ENCODE measurements at regions not wholly inside any gene's neighbourhood (a gene's known extent, or its start where the extent isn't known, plus 50 kb on each side); places are given as distances from the start of the nearest gene placed in this dataset.

DNA sequence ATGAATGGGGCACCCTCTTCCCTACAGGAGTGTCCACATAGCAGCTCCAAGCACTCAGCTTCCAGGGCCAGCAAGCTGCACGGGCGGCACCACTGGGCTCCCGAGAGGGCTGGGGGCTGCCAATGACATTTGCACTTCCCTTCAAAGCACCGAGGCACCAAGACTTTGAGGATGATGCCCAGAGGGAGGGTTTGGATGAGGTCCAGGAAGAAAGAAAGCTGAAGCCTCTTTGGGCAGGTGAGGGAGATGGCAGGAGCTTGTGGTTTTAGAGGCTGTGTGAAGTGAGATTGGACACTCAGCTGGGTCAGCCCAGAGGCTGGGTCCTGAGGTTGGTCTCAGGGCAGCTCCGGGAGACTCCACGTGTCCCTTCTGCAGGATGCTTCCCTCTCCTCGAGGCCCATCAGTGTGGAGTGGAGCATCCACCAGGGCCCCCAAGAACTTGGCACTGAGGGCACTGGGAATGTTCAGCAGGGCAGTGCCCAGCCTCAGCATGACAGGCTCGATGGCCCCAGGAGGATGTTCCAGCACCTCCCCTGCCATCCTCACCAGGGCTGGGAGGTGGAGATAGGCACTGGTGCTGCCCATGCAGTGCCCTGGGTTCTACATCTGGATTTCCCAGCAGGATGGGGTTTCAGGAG lies 54.9 kb upstream of the IGFBP3 start:
- H3K4me1 ChIP-seq, result no peaks in the 10 kb centered on the region; the same call in 1 of the 2 replicates
- no peak for TF ChIP-seq Cebpa-rat (IDR thresholded peaks at IDR 0.05)

GRCh38 chr7:45975367-45975766 lies 54.3 kb upstream of the IGFBP3 start:
- H4K20me1 ChIP-seq, result no peaks in the 10 kb centered on the region
- no peaks in the 10 kb centered on the region for H3K27me3 ChIP-seq
- H3K36me3 ChIP-seq, result no peaks in the 10 kb centered on the region
- no peaks in the 10 kb centered on the region for H3K9me3 ChIP-seq
- H3K4me3 ChIP-seq, result no peak overlapping the region
- no peak overlapping the region for H3K4me2 ChIP-seq
- H3K9ac ChIP-seq, result no peak overlapping the region
- no peak overlapping the region for H3K27ac ChIP-seq
- no peaks in the 10 kb centered on the region for H3K4me1 ChIP-seq
- TF ChIP-seq Cebpa-rat (IDR thresholded peaks at IDR 0.05), result no peak

More for the DNA sequence above, 54.9 kb upstream of the IGFBP3 start:
- H3K9me3 ChIP-seq, result no peaks in the 10 kb centered on the region
- H3K27me3 ChIP-seq, result no peaks in the 10 kb centered on the region
- H3K36me3 ChIP-seq, result no peaks in the 10 kb centered on the region
- H3K4me3 ChIP-seq, result no peak overlapping the region
- H3K4me2 ChIP-seq, result no peak overlapping the region
- no peaks in the 10 kb centered on the region for H4K20me1 ChIP-seq
- H3K9ac ChIP-seq, result no peak overlapping the region
- H3K27ac ChIP-seq, result no peak overlapping the region

DNA sequence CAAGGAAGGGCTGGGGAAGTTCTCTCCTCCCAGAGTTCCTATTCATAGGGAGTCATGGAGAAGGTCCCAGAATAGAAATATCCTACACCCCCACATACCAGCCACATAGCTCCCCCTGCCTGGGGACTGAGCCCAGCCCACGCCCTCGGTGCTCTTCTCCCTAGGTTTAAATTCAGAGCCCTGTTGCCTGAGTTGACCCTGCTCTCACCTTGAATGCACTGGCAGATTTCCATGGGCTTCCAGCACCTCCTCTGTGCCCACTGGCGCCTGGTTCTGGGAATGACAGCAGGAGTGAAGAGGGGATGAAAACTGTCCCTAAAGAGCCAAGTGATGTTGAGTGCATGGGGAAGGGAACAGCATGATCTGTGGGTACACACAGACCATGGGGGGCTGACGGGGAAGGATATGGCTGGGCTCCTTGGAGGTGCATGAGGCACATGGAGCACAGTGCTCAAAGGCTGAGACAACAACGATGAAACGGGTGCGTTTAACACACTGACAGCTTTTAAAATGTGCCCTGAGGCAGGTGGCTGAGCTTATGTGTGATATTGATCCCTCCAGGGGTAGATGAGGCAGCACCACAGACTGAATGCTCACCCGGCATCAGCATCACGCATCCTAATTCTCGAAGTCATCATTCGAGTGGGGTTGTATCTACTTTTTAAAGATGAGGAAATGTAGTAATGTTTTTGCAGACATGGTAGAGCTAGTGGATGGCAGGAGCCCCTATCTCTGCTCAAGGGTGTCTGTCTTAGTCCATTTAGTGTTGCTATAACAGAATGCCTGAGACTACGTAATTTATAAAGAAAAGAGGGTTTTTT lies 53.7 kb upstream of the IGFBP3 start:
- H3K27ac ChIP-seq, result no peak overlapping the region
- no peaks in the 10 kb centered on the region for H3K27me3 ChIP-seq
- no peaks in the 10 kb centered on the region for H3K9me3 ChIP-seq
- H3K4me2 ChIP-seq, result no peak overlapping the region
- H3K4me3 ChIP-seq, result no peak overlapping the region
- H3K4me1 ChIP-seq, result no peaks in the 10 kb centered on the region
- no peak for TF ChIP-seq Cebpa-rat (IDR thresholded peaks at IDR 0.05)
- no peaks in the 10 kb centered on the region for H3K36me3 ChIP-seq
- no peaks in the 10 kb centered on the region for H4K20me1 ChIP-seq
- H3K9ac ChIP-seq, result no peak overlapping the region

GRCh38 chr7:45973725-45974532 lies 52.9 kb upstream of the IGFBP3 start:
- TF ChIP-seq Cebpa-rat (IDR thresholded peaks at IDR 0.05), result no peak
- Histone ChIP-seq H3K36me3 (no peaks in the 10 kb centered on the region), H4K20me1 (no peaks in the 10 kb centered on the region), H3K9ac (no peak overlapping the region), H3K9me3 (no peaks in the 10 kb centered on the region), H3K4me1 (no peaks in the 10 kb centered on the region), H3K27ac (no peak overlapping the region), H3K4me3 (no peak overlapping the region), H3K4me2 (no peak overlapping the region), H3K27me3 (no peaks in the 10 kb centered on the region)

GRCh38 chr7:45972629-45973312 lies 51.7 kb upstream of the IGFBP3 start:
- Histone ChIP-seq H4K20me1 (no peaks in the 10 kb centered on the region), H3K27ac (no peak overlapping the region), H3K4me3 (no peak overlapping the region), H3K27me3 (no peaks in the 10 kb centered on the region), H3K4me2 (no peak overlapping the region), H3K9me3 (no peaks in the 10 kb centered on the region), H3K36me3 (no peaks in the 10 kb centered on the region), H3K9ac (no peak overlapping the region), H3K4me1 (no peaks in the 10 kb centered on the region)
- TF ChIP-seq Cebpa-rat (IDR thresholded peaks at IDR 0.05), result no peak

DNA sequence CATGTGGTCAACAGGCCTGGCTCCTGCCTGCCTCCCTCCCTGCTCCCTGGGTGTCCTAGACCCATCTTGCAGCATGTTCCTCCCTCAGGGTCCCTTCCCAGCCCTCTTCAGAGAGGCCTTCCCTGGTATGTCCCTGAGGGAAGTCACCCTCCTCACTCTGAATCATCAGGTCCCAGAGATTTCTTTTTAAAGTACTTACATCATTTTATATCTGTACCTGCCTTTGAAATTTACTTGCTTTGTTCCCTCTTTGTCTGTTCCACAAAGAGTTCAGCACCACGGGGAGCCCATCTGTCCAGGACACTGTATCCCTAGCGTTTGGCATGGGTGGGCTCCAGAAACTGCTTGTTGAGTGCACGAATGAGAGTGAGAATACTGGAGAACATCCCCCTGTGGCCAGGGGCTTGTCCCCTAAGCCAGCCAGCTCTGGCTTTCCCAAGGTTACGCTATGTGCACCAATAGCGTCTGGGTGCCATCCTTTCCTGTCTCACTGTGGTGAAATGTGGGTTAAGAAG lies 50.6 kb upstream of the IGFBP3 start:
- no peak for TF ChIP-seq Cebpa-rat (IDR thresholded peaks at IDR 0.05)
- H3K27ac ChIP-seq, result no peak overlapping the region

DNA sequence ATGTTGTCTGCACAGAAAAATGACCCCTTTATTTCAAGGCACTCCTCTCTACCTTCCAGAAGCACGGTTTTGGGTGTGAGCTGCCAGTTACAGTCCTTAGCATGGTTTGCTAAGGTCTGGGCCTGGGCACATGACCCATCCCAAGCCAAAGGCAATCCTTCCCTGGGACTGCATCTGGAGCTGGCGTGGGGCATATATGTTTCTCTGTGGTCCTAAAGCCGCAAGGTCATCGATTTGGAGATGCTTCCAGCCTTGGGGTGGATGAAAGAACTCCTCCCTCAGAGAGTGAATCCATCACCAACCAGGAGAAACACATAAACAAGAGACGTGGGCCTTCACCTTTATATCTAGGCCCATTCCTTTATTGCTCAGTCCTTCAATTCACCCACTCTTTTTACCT lies 50.1 kb upstream of the IGFBP3 start:
- Histone ChIP-seq H3K9ac (no peak overlapping the region), H3K9me3 (no peaks in the 10 kb centered on the region), H3K27ac (no peak overlapping the region), H3K36me3 (no peaks in the 10 kb centered on the region), H3K4me3 (no peak overlapping the region), H3K27me3 (no peaks in the 10 kb centered on the region), H3K4me2 (no peak overlapping the region), H4K20me1 (no peaks in the 10 kb centered on the region), H3K4me1 (no peaks in the 10 kb centered on the region)
- TF ChIP-seq Cebpa-rat (IDR thresholded peaks at IDR 0.05), result no peak

More for the DNA sequence above, 50.6 kb upstream of the IGFBP3 start:
- no peak overlapping the region for H3K9ac ChIP-seq
- H3K4me2 ChIP-seq, result no peak overlapping the region
- H3K27me3 ChIP-seq, result no peaks in the 10 kb centered on the region
- H3K36me3 ChIP-seq, result no peaks in the 10 kb centered on the region
- no peak overlapping the region for H3K4me3 ChIP-seq
- H3K4me1 ChIP-seq, result no peaks in the 10 kb centered on the region
- H3K9me3 ChIP-seq, result no peaks in the 10 kb centered on the region
- no peaks in the 10 kb centered on the region for H4K20me1 ChIP-seq
